K562 (cell line): ENCODE measurements at regions not wholly inside any gene's neighbourhood (a gene's known extent, or its start where the extent isn't known, plus 50 kb on each side); places are given as distances from the start of the nearest gene placed in this dataset.

Experiments
- ATAC-seq: fragments of 200-7000 bp; cut with Tn5 transposase; 3 replicates; pipeline ENCODE4 v1.9.1; 2020; ENCODE audit warnings: moderate library complexity
- BruUV-seq: library from RNA; stranded (reverse); fragments of 400-500 nt; replicated peaks from 2 replicates; lab custom pipeline; 2021; lab: Mats Ljungman, UMichigan
- CTCF ChIA-PET: fragments of 300-600 bp; formaldehyde crosslinking; extraction: SDS; loops from one replicate; lab custom pipeline; 2021; ENCODE audit warnings: low intra/inter-chr PET ratio; lab: Yijun Ruan, JAX
- POLR2A ChIA-PET: fragments of 300-600, 350-650 bp; sonication (Branson Sonifier 250); formaldehyde crosslinking; extraction: SDS; loops from one replicate; lab custom pipeline; 2021; ENCODE audit warnings: antibody characterized with exemption, inconsistent platforms; lab: Yijun Ruan, JAX
- DNase-seq, 4 experiments: peaks; one replicate each; pipeline versions ENCODE4 v3.0.0 to v3.0.0-alpha.2; 2011 to 2018; ENCODE audit warnings: low spot score in 3 of 4, mixed read lengths in 3 of 4; ENCODE audit errors: extremely low read depth in 1 of 4
- FAIRE-seq: peaks from 2 replicates; lab custom pipeline; 2011; peaks lifted over from hg19 to GRCh38; lab: Jason Lieb, UNC
- H2AFZ ChIP-seq: 2 replicates; pipeline ENCODE4 v1.6.0; 2011; ENCODE audit warnings: low read depth, low read length, control low read depth, inconsistent platforms
- H3K27ac ChIP-seq: fragments of 200-600 bp; 3 replicates; pipeline ENCODE4 v1.8.0; 2011; ENCODE audit warnings: low read depth, mild to moderate bottlenecking, control low read depth, inconsistent platforms, low read length, moderate library complexity, mixed read lengths; ENCODE audit errors: extremely low read depth
- H3K27me3 ChIP-seq, 2 experiments: fragments of 300-600 bp in 1 of 2; 2 replicates in 1 of 2; 3 replicates in 1 of 2; pipeline versions ENCODE4 v1.6.0 to v1.8.0; 2011; ENCODE audit warnings: inconsistent platforms in 2 of 2, low read length in 2 of 2, mild to moderate bottlenecking in 1 of 2, mixed read lengths in 1 of 2, moderate library complexity in 1 of 2; ENCODE audit not compliant: control insufficient read depth in 2 of 2, insufficient read depth in 2 of 2
- H3K36me3 ChIP-seq: fragments of 300-600 bp; 3 replicates; pipeline ENCODE4 v1.8.0; 2011; ENCODE audit warnings: mild to moderate bottlenecking, low read length, inconsistent platforms; ENCODE audit not compliant: control insufficient read depth, insufficient read depth
- H3K4me1 ChIP-seq, 2 experiments: fragments of 200-600 bp in 1 of 2; replicated peaks in 1 of 2; 2 replicates in 1 of 2; 3 replicates in 1 of 2; pipeline versions ENCODE4 v1.5.1 to v1.8.0; 2011; ENCODE audit warnings: inconsistent platforms in 2 of 2, low read length in 2 of 2, mild to moderate bottlenecking in 1 of 2, mixed read lengths in 1 of 2, moderate library complexity in 1 of 2; ENCODE audit not compliant: control insufficient read depth in 2 of 2, insufficient read depth in 2 of 2
- H3K4me2 ChIP-seq: 2 replicates; pipeline ENCODE4 v1.6.1; 2011; ENCODE audit warnings: low read length, control low read depth, inconsistent platforms, mixed read lengths; ENCODE audit not compliant: insufficient read depth
- H3K4me3 ChIP-seq: fragments of 200-600 bp; sonication (generic), shearing (Covaris generic); 2 replicates; pipeline ENCODE4 v1.5.1; 2016; ENCODE audit warnings: control low read depth, inconsistent platforms
- H3K79me2 ChIP-seq: fragments of 200-600 bp; 3 replicates; pipeline ENCODE4 v1.8.0; 2011; ENCODE audit warnings: low read length, inconsistent platforms; ENCODE audit not compliant: control insufficient read depth, insufficient read depth
- H3K9ac ChIP-seq, 2 experiments: 2 replicates each; pipeline versions ENCODE4 v1.6.0 to v1.6.1; 2011; ENCODE audit warnings: low read depth in 2 of 2, low read length in 2 of 2, control low read depth in 1 of 2, inconsistent platforms in 1 of 2, mild to moderate bottlenecking in 1 of 2, mixed read lengths in 1 of 2; ENCODE audit not compliant: insufficient read depth in 1 of 2
- H3K9me1 ChIP-seq: one replicate; pipeline ENCODE4 v1.6.0; 2011; ENCODE audit warnings: inconsistent platforms, mild to moderate bottlenecking, low read length, moderate library complexity; ENCODE audit not compliant: control insufficient read depth, insufficient read depth
- H3K9me3 ChIP-seq: replicated peaks from 2 replicates; pipeline ENCODE4 v1.5.1; 2011; ENCODE audit warnings: low read depth, low read length, inconsistent platforms; ENCODE audit not compliant: control insufficient read depth, insufficient read depth
- H4K20me1 ChIP-seq: replicated peaks from 2 replicates; pipeline ENCODE4 v1.6.1; 2011; ENCODE audit warnings: low read length, inconsistent platforms, mixed read lengths; ENCODE audit not compliant: control insufficient read depth, insufficient read depth
- ARID2 ChIP-seq: fragments of 450-650 bp; IDR thresholded peaks from 2 replicates; pipeline ENCODE4 v1.6.1; 2017; ENCODE audit warnings: antibody characterized with exemption, mild to moderate bottlenecking
- GATA2 ChIP-seq: sonication (generic); formaldehyde crosslinking; IDR thresholded peaks from 2 replicates; pipeline ENCODE4 v1.4.0; 2020; ENCODE audit warnings: mild to moderate bottlenecking, missing genetic modification reagents
- MAZ ChIP-seq, 2 experiments: fragments of 450-650 bp in 1 of 2; sonication (generic) in 1 of 2; formaldehyde crosslinking; IDR thresholded peaks in 1 of 2; conservative IDR thresholded peaks in 1 of 2; 2 replicates each; pipeline versions ENCODE4 v1.4.0 to v1.5.0; 2020; ENCODE audit warnings: mild to moderate bottlenecking in 1 of 2, missing genetic modification reagents in 1 of 2
- MBD1 ChIP-seq: fragments of 250-450 bp; sonication (Bioruptor Pico); IDR thresholded peaks from 2 replicates; pipeline ENCODE4 v1.8.0; 2022; ENCODE audit warnings: inconsistent platforms
- NFXL1 ChIP-seq: fragments of 450-650 bp; formaldehyde crosslinking; IDR thresholded peaks from 2 replicates; pipeline ENCODE4 v1.4.0; 2021; ENCODE audit warnings: mild to moderate bottlenecking
- PCBP2 ChIP-seq: fragments of 200-400 bp; formaldehyde crosslinking; IDR thresholded peaks from 2 replicates; pipeline ENCODE4 v1.6.1; 2018; ENCODE audit warnings: low read length, low read depth, mild to moderate bottlenecking, moderate library complexity; ENCODE audit not compliant: poor library complexity, severe bottlenecking
- PRMT5 ChIP-seq: sonication (generic); formaldehyde crosslinking; IDR thresholded peaks from 2 replicates; pipeline ENCODE4 v1.5.0; 2020; ENCODE audit warnings: missing genetic modification reagents
- SREBF2 ChIP-seq: sonication (generic); formaldehyde crosslinking; IDR thresholded peaks from 2 replicates; pipeline ENCODE4 v1.4.0; 2020; ENCODE audit warnings: mild to moderate bottlenecking, missing genetic modification reagents
- THAP12 ChIP-seq: fragments of 250-450 bp; sonication (Bioruptor Pico); IDR thresholded peaks from 2 replicates; pipeline ENCODE4 v1.9.0; 2021; ENCODE audit warnings: mild to moderate bottlenecking, inconsistent platforms
- WGBS: fragments of 100-300 bp; shearing (Covaris generic); methylation state at CpG from one replicate; pipeline ENCODE4 v1.1.6; 2016; ENCODE audit warnings: low coverage, mixed read lengths; ENCODE audit not compliant: insufficient coverage; ENCODE audit errors: missing lambda C conversion rate; 5-methylcytosine and 5-hydroxymethylcytosine counted together
- in situ Hi-C: fragments of 300-500 bp; cut with MboI; formaldehyde crosslinking; loops from 4 replicates; pipeline ENCODE4 v1.15.0; 2018; ENCODE audit warnings: inconsistent platforms, mixed read lengths
- intact Hi-C: fragments of 100-400 bp; cut with micrococcal nuclease; formaldehyde crosslinking; loops from 2 replicates; pipeline ENCODE4 v1.14.2; 2022

GRCh38 chr3:105938101-105938500 lies 69.3 kb upstream of the CBLB start:
- FAIRE-seq: no peak
- H3K4me2 ChIP-seq: no peak overlapping the region

More at GRCh38 chr3:105938101-105938500, 69.3 kb upstream of the CBLB start:
- ChIA-PET CTCF (no interaction called here), POLR2A (interaction anchor here (0.6 kb wide), 1 partner anchor 107 kb away, joined by 3 read pairs; no protein-coding TSS in a partner anchor)
- peaks cover 0 to 3% of the 10 kb centered on the region in 2 experiments; a peak in 1 of 5 replicates for H3K4me1 ChIP-seq
- in situ Hi-C loops: no loop called here
- ATAC-seq: no peak
- H3K36me3 ChIP-seq: no peaks in the 10 kb centered on the region
- no peak overlapping the region for H3K4me3 ChIP-seq
- H3K9me3 ChIP-seq: no peaks in the 10 kb centered on the region
- H3K27me3 ChIP-seq: no peaks in the 10 kb centered on the region
- no peaks in the 10 kb centered on the region for H3K79me2 ChIP-seq
- no peaks in the 10 kb centered on the region for H3K9me1 ChIP-seq
- no peak for TF ChIP-seq NFXL1
- no peak for TF ChIP-seq PRMT5 (CRISPR knock-in tag)
- no peak for TF ChIP-seq THAP12
- no peak for TF ChIP-seq ARID2
- no peak for TF ChIP-seq MAZ (CRISPR knock-in tag; conservative IDR thresholded peaks at IDR 0.05 in 1 of 2, IDR thresholded peaks at IDR 0.05 in 1 of 2)
- TF ChIP-seq GATA2: no peak
- TF ChIP-seq PCBP2: no peak
- TF ChIP-seq SREBF2 (CRISPR knock-in tag): no peak
- no peak for TF ChIP-seq MBD1 (CRISPR knock-in tag)
- TF ChIP-seq, all 486 proteins: peak for 0
- no peaks in the 10 kb centered on the region for H4K20me1 ChIP-seq
- DNase-seq: no peak
- intact Hi-C loops: no loop called here
- peak overlapping the region; percentile 81; the same call in 1 of the 2 replicates for H2AFZ ChIP-seq
- no TSS peak for BruUV-seq
- H3K9ac ChIP-seq: no peak overlapping the region
- 9% methylated on average over 3 of the region's 3 CpGs for WGBS
- no peak overlapping the region for H3K27ac ChIP-seq
